H1 (cell line): ENCODE measurements at regions not wholly inside any gene's neighbourhood (a gene's known extent, or its start where the extent isn't known, plus 50 kb on each side); places are given as distances from the start of the nearest gene placed in this dataset.
A peak's percentile ranks its signal among the peaks of the same experiment; 100 is the strongest.

Experiments used
- CBX8 ChIP-seq: fragments of 300-800, 300-1000 bp; sonication (generic); IDR thresholded peaks from 2 replicates; pipeline ENCODE4 v1.7.1; 2016; ENCODE audit warnings: low read depth, low read length, borderline replicate concordance
- CEBPB ChIP-seq: IDR thresholded peaks from 2 replicates; pipeline ENCODE4 v1.6.1; 2012; ENCODE audit warnings: low read depth, low read length
- CHD7 ChIP-seq: fragments of 300-600 bp; sonication (generic); IDR thresholded peaks from 2 replicates; pipeline ENCODE4 v1.7.1; 2012; ENCODE audit warnings: low read length, moderate library complexity, mild to moderate bottlenecking, inconsistent platforms; ENCODE audit not compliant: insufficient replicate concordance
- EP300 ChIP-seq, 2 experiments: IDR thresholded peaks; 1 replicate in 1 of 2; 2 replicates in 1 of 2; pipeline ENCODE4 v1.6.1; 2011 to 2012; ENCODE audit warnings: low read depth in 2 of 2, low read length in 2 of 2, mild to moderate bottlenecking in 2 of 2, borderline replicate concordance in 1 of 2, inconsistent platforms in 1 of 2, moderate library complexity in 1 of 2
- EZH2 ChIP-seq: fragments of 200-600 bp; sonication (generic); IDR thresholded peaks from 2 replicates; pipeline ENCODE4 v1.7.1; 2012; ENCODE audit warnings: low read depth, mild to moderate bottlenecking, moderate library complexity, low read length, inconsistent platforms; ENCODE audit not compliant: severe bottlenecking
- FOSL1 ChIP-seq: IDR thresholded peaks from 2 replicates; pipeline ENCODE4 v1.6.1; 2011; ENCODE audit warnings: mild to moderate bottlenecking, low read depth, low read length, moderate library complexity; ENCODE audit not compliant: insufficient read depth
- HDAC2 ChIP-seq, 2 experiments: fragments of 300-600 bp in 1 of 2; sonication (generic) in 1 of 2; IDR thresholded peaks; 2 replicates each; pipeline ENCODE4 v1.6.1; 2011 to 2012; ENCODE audit warnings: low read depth in 2 of 2, low read length in 2 of 2, mild to moderate bottlenecking in 2 of 2, moderate library complexity in 2 of 2, borderline replicate concordance in 1 of 2, inconsistent platforms in 1 of 2
- JUN ChIP-seq: IDR thresholded peaks from 2 replicates; pipeline ENCODE4 v1.6.1; 2011; ENCODE audit warnings: low read depth, mild to moderate bottlenecking, improper control_type of control experiment, low read length
- POU5F1 ChIP-seq: IDR thresholded peaks from 2 replicates; pipeline ENCODE4 v1.6.1; 2011; ENCODE audit warnings: low read depth, mild to moderate bottlenecking, low read length, moderate library complexity
- RXRA ChIP-seq: IDR thresholded peaks from 2 replicates; pipeline ENCODE4 v1.6.1; 2011; ENCODE audit warnings: low read depth, mild to moderate bottlenecking, low read length, moderate library complexity; ENCODE audit not compliant: insufficient read depth
- SP4 ChIP-seq: IDR thresholded peaks from 2 replicates; pipeline ENCODE4 v1.6.1; 2012; ENCODE audit warnings: low read length, inconsistent platforms

- TF ChIP-seq SP4 (0 out of 2 replicates have a peak, but pooled peaks have one; percentile 38), JUN (0 out of 2 replicates have a peak, but pooled peaks have one; percentile 16), CEBPB (0 out of 2 replicates have a peak, but pooled peaks have one; percentile 17), EZH2 (no peak), FOSL1 (no peak), CHD7 (peak; percentile 90), CBX8 (no peak), POU5F1 (peak; percentile 75), RXRA (no peak), HDAC2 (IDR thresholded peaks at IDR 0.05; ENCODE audit: borderline replicate concordance in 1 of 2, low read depth in 2 of 2, low read length in 2 of 2) (peak in 1 of 2 experiments; percentile 32; a peak in 1 of 4 replicates), EP300 (IDR thresholded peaks at IDR 0.05; ENCODE audit: borderline replicate concordance in 1 of 2, low read depth in 2 of 2, low read length in 2 of 2) (peak in 1 of 2 experiments; percentile 94; a peak in 2 of 3 replicates)
Measured at GRCh38 chr14:46322076-46322475, 329.5 kb downstream of the RPL10L start (continued).
